Left hindlimb (tissue), 1 donor: ENCODE measurements at regions not wholly inside any gene's neighbourhood (a gene's known extent, or its start where the extent isn't known, plus 50 kb on each side); places are given as distances from the start of the nearest gene placed in this dataset.
A peak's percentile ranks its signal among the peaks of the same experiment; 100 is the strongest.
"Not testable (repeated sequence)": the region's sequence is repeated elsewhere in the genome, so short reads cannot be mapped to it uniquely, and the experiment has no call there.

Experiments
- DNase-seq: peaks from one replicate; pipeline ENCODE4 v3.0.0-alpha.2; 2018

DNA sequence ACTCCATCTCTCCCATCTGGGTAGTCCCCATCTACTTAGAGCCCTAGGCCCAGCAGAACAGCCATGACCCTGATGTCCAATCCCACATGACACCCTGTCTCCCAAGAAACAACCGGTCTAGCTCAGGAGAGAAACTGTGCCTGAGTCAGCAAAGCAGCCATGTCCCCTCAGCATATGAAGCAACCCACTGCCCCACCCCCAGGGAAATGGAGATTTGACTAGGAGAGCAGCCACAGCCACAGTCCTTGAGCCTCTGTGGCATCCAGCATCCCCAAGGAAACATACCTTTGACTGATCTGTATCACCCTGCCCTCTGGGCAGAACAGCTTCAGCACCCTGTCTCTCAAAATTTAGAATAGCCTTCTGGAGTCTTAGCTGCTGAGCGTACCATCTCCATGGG lies 641.9 kb upstream of the FBXO33 start:
- DNase-seq = no peak

DNA sequence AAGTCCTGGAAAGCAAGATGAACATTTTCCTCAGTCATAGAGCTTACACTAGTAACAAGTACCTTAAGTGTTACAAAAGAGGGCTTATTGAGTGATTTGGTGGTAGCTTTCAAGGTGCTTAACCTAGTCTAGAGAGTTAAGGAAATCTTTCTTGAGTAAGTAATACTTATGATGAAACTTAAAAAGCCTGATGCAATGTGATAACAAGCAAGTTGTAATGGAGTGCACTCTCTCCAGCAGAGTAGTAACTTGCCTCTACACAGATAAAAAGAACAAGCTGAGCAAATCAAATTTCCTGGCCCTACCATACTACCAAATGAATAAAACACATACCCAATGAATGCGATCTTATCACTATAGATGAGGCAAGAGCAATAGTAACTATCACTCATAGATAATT lies 639.9 kb upstream of the FBXO33 start:
- DNase-seq = no peak

DNA sequence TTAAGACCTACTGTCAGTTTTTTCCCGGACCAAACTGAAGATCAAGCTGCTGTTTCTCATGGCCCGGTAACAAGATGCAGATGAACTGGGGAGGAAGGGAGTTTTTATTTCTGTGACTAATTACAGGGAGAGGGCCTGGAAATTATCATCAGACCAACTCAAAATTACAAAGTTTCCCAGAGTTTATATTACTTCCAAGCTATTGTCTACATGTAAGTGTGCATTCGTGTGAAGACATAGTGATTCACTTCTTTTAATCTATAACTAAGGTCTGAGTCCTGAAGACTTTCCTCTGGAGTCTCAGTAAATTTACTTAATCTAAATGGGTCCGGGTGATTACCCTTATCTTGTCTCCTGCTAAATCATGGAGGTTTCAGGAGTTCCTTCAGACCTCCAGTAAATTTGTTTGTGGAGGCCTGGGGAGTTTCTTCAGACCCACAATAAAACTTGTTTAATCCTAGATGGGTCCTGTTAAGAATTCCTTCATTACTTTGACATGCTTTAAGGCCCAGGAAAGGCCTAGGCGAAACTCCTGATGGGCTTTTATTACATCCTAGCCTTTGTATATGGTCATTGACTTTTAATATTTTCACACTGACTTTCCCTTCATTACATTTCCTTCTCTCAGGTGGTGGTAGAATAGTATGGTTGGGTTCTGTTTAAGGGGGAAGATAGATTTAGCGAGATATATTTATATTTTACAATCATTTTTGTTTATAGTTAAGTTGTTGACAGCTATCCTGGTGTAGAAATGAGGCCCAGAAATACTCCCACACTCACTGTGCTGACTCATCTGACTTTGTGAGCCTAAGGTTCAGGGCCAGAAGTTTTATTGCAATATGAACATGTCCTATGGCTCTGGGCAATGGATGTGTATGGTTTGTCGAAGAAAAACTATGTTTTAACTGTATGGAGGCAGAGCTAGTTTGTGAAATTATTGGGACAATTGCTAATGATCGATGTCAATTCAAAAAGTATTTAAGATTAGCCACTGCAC lies 627.0 kb upstream of the FBXO33 start:
- no peak for DNase-seq

DNA sequence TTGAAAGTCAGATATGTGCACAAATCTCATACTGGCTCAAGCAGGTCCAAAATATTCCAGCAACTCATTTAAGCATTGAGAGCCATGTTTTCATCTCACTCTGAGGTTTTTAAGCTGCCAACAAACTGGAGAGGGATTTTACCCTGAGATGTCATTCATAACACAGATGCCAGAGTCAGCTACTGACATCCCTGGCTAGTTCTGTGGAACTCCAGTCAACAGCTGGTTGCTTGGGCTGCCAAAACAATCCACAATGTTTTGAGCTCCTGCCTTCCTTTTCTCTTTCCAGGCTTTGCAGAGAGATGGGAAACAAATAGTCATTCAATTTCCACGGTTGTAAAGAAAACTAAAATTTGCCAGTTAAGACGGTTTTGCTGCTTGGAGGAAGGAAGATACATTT lies 621.2 kb upstream of the FBXO33 start:
- DNase-seq = peak; percentile 55

DNA sequence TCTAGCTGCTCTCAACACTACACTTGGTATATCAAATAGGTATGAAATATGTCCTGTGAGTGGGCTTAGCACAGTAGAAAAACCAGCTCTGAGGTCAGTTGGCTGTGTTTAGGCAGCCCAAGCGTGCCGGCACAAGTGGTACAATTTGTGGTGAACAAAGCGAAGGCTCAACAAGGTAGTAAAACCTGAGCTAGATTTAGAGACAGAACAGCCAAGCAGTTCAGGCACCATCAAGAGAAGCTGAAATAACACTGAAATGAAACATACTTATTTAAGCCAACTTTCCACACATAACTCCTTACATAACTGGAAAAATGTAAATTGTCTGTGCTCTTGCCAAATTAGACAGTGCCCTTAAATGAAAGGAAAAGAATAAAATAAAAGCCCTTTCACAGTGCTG lies 596.8 kb upstream of the FBXO33 start:
- DNase-seq = no peak

DNA sequence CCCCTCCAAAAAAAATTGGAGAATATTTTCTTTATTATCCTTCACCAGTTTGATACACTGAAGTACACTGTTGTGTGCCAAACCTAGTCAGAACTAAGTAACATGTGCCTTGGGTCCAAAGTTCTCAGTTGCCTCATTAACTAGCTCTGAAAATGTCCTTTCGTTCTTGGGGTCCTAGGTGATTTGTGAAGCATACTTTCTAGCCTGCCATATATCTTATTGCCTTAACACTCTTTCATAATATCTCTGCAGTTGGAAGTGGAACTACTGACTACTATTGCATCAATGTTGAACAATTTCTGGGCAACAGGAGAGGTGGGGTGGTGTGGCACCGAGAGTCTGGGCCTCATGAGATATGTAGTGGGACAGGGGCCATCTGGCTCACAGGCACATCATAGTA lies 592.9 kb upstream of the FBXO33 start:
- no peak for DNase-seq

DNA sequence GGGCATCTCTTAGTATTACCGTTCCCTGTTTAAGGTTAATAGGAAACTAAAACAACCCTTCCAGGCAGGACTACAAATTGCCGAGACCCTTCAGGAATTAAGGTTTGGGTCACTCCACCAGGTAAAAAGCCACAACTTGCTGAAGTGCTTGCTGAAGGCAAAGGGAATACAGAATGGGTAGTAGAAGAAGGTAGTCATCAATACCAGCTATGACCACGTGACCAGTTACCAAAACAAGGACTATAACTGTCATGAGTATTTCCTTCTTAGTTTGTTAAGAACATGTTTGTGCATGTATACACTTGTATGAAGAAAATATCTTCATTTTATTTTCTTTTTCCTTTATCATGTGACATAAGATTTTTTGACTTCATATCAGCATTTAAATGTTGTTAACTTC lies 578.7 kb upstream of the FBXO33 start:
- no peak for DNase-seq

DNA sequence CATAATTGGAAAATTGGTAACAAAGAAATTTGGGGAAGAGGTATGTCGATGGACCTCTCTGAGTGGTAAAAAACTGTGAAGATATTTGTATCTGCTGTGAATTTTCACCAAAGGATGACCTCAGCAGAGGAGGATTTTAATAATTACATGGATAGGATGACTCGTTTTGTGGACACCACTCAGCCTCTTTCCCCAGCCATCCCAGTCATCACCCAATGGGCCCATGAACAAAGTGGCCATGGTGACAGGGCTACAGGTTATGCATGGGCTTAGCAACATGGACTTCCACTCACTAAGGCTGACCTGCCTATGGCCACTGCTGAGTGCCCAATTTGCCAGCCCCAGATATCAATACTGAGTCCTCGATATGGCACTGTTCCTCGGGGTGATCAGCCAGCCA lies 577.5 kb upstream of the FBXO33 start:
- DNase-seq = no peak

DNA sequence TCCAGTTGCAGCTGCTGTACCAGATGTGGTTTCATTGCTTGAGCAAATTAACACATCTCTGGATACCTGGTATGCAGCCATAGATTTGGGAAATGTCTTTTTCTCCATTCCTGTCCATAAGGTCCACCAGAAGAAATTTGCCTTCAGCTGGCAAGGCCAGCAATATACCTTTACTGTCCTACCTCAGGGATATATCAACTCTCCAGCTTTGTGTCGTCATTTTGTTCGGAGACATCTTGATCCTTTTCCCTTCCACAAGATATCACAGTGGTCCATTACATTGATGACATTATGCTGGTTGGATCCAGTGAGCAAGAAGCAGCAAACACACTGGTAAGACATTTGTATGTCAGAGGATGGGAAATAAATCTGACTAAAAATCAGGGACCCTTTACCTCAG lies 576.1 kb upstream of the FBXO33 start:
- not testable (repeated sequence) for DNase-seq

DNA sequence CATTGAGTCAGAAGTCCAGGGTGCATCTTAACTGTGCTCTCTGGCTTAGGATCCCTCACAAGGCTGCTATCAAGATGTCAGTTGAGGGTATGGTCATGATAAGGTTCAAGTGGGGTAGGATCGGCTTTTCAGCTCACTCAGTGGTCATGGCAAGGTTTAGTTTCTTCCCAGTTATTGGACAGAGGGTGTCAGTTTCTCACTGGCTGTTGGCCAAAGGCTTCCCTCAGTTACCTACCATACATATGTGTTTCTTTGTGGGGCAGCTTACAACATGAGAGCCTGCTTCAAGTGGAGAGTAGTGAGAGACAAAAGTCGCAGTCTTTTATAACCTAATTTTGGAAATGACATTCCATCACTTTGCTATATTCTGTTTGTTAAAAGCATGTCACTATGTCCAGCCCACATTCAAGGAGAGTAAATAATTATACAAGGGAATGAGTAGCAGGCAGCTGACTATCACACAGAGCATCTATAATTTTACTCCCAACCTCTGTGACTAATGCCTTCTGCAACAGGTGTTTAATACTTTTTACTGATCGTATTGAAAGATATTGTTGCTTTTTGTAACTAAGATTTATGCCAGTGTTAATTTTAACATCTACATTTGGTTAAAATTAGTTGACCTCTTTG lies 572.8 kb upstream of the FBXO33 start:
- DNase-seq = no peak

DNA sequence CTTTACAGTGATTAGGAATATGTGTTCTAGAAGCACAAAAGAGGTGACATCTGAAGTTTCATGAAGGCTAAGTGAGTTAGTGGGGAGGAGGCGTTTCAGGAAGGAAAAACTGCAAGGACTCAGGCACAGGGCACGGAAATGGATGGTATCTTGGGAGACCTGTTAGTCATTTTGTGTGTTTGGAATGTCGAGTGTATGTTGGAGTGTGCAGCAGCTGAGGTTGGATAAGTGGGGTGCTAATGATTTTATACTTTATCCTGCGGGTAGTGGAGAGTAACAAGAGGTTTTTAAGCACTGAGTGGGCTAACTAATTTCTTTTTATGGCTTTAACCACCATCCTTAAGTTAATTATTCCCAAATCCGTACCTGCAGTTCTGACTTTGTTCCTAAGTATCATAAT lies 571.5 kb upstream of the FBXO33 start:
- DNase-seq = no peak

DNA sequence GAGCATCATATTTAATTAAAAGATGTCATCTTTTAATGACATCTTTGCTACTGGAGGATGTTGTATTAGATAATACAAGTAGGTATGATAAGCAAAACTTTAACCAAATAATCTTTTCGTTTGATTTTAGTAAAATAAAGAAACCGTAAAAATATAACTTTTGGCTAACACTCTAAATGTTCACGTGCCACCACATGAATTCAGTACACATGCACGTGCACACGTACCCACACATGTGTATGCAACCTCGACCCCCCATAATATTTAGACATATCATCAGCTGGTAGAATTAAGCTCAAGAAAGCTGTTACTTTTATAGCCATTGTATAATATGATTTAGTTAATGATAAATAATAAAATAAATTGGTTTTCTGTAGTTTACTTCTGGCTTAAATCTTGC lies 566.6 kb upstream of the FBXO33 start:
- DNase-seq = no peak

DNA sequence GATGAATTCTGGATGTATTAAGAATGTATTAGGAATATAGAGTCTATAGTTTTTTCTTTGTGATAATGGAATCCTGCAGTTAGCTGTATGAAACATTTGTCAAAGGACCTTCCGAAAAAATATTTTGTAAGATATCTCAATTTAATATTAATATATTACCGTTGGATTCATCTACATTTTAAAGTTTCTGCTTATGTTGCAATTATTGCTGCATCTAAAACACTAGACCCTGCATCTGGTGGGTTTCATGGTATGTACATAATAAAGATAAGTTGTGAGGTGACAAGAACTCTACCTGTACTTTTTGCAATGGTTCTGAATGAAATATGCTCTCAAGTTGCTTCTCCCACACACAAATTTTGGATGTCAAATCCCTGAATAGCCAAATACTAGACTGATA lies 565.9 kb upstream of the FBXO33 start:
- DNase-seq = no peak

DNA sequence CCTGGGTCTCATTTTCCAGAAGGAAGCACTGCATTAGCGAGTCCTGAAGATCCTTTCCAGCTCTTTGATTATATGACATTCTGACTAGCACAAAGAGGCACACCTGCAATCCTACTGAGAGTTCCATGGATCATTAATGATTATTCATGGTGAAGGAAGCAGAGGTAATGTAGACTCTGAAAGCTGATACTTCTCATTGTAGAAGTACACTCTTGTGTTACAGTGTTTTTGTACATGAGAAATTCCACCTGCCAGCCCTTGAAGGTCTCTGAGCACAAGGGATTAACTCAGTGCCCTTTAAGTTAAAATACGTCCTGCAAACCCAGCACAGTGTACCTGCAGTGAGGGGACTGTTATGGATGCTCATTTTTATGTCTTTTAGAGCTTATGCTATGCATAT lies 558.8 kb upstream of the FBXO33 start:
- no peak for DNase-seq

DNA sequence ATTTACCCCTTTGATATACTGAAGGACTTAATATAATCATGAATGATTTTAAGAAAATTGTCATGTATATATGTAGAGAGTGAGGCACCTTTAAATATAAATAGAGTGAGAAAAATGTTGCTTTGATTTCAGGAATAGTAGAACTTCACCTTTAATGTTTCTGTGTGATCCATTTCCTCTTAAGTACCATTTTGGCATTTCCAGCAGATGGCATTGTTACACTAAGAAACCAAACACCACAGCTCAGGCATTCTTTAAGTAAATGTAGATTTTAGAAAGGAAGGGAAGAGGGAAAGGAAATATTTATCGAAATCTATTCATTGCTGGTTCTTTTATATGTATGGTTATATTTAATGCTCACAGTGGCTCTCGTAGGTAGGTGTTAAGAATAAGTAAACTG lies 556.7 kb upstream of the FBXO33 start:
- DNase-seq = no peak

DNA sequence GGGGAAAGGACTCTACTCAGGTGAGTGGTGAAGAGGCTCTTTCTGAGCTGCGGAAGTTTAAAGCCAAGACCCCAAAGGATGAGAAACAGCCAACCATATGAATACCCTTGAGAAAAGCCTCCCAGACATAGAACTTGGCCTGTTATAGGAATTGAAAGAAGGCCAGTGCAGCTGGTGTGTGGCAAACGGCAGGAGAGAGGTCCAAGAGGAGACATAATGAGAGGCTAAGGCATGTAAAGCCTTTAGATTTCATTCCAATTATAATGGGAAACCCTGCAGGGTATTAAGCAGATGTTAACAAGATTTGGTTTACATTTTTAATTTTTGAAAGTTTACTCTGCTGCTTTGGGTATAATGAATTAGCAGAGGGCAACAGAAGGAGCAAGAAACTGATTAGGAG lies 552.1 kb upstream of the FBXO33 start:
- no peak for DNase-seq

DNA sequence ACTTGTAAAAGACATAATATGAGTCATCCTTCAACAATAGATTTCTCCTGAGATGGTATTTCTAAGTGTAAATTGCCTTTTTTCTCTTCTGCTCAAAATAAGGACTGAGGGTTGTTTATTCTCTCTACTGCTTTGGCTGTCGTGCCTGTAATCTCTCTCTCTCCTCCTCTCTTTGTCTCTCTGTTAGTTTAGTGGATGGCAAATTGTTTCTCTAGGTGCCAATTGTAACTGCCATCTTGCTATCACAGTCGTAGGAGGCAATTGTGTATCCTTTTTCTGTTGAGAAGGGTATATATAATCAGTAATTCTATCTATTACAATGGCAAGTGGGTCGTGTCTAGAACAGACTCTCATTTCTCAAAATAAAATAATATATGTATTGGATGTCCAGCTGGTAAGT lies 545.0 kb upstream of the FBXO33 start:
- DNase-seq = no peak

DNA sequence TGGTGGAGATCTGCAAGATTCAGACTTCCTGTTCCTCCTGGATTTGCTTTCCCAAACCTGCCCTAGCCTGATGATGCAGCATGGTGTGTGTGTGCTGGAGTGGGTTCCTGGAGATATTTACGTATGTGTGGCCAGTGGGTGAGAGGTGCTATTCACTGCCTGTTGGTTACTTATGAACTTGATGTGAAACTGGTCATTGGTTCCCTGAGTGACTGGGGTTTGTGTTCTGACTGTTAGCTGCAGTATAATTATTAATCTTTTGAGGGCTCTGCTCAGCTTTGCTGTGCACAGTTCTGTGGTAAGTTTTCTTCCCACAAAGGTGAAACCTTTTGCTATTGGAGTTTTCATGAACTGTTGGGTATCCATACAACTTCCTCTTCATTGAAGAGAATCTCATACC lies 541.8 kb upstream of the FBXO33 start:
- DNase-seq = no peak

DNA sequence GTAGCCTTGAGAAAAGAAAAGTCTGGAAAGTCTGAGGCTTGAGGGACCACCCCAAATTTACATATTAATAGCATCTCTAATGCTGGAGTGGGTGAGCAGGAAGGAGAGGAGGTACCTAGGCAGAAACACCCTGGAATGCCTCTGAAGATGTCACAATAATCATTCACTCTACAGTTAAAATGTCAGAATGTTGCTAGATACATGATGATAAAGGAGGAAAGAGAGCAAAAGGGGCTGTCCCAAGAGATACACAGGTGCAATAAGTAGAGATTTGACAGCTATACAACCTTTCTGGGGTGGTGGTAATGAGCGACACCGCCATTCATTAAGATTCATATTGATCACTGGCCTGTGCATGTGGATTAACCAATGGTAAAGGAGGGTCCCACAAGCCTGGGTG lies 540.5 kb upstream of the FBXO33 start:
- no peak for DNase-seq

DNA sequence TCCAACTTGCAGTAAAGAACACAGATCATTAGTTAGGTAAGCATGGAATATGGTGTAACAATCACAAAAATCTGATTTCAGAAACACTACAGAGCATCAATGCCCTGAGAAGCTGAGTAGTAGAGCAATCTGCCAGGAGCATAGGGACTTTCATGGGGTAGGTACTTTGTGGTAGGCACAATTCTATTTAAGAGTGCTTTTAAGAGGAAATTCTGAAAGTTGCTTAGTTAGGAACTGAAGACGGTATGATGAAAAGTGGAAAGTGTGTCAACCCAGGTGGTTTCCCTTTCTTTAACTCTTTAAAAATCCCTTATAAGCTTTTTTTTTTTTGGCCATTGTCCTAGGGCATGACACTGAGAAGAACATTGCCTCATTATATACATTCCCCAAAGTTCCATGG lies 535.7 kb upstream of the FBXO33 start:
- no peak for DNase-seq

DNA sequence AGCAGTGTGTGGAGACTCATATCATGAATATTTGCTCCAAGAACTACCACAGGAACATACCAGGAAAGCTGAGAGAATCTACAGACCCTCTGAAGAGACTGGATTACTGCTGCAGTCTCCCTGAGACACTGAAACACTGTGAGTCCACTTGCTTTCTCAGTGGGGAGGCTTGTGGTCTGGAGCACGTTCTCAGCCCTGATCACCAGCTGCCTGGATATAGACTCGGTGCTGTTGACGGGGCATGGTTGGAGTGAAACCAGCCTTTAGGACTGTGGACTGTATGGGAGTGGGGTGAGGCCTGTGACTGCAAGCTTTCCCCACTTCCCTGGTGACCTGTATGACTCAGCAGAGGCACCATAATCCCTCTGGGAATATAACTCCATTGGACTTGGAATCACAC lies 525.8 kb upstream of the FBXO33 start:
- DNase-seq = no peak

DNA sequence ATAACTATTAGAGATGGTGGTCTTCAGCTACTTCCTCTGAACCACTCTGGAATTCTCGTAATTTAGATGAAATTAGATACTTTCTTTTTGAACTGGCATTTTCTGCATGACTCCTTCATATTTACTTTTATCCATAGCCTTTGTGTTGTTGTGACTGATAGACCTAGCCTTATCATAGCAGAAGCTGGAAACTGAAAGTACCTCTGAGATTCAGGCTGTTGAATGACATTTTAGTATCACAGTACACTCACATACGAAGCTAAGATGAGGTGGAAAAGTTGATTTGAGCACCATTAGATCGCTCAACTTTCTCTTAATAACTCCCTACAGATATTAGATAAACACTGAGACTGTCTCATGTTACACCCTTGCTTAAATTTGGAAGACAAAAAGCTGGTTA lies 525.1 kb upstream of the FBXO33 start:
- no peak for DNase-seq

DNA sequence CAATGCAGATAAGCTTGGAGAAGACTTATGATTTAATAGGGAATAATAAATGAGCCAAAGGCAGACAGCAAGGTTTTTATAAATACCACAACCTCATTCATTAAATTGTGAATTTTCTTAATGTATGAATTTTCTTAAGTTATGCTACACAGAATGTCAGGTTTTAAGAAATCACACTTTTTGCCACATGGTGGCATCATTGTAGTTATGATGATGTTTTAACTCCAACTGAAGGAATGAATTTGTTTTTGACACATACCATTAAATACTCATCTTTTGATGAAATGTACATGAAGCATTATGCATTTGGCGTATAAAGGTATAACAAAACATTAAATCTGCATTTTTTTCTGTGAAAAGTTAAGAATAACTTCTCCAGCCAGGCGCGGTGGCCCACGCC lies 524.1 kb upstream of the FBXO33 start:
- no peak for DNase-seq

DNA sequence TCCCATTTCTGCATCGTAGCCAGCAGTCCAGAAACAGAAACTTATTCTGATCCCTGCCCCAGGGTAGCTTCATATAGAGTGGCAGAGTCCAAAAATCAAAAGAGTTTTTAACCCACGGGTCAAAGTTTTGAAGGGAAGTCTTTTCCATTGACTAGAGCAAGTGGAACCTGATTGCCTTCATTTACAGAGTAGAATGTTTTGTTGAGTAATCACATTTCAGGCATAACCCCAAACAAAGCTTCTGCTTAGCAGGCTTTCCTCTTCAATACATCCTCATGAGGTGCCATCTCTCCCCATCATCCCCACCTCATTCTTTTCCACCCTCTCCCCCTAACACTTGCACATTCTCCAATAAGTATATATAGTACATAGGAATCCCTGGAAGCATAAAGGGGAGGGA lies 516.0 kb upstream of the FBXO33 start:
- no peak for DNase-seq

DNA sequence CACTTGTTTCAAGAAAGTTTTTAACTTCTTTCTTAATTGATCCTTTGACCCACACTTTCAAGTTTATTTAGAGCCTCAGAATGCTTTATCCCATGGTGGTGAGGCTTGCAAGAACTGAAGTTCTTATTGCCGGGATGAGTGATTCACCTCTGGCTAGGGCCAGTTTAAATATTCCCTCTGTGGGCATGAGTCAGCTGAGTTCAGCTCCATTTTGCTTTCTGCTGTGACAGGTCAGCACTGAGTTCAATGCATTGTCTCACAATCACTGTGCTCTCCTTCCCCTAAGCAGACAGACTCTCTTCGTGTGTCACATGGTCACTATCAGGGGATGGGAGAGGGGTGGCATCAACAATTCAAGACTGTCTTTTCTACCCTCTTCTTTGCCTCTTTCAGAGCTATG lies 514.6 kb upstream of the FBXO33 start:
- no peak for DNase-seq
